ENCODE measurements at regions not wholly inside any gene's neighbourhood (a gene's known extent, or its start where the extent isn't known, plus 50 kb on each side); places are given as distances from the start of the nearest gene placed in this dataset.

DNA sequence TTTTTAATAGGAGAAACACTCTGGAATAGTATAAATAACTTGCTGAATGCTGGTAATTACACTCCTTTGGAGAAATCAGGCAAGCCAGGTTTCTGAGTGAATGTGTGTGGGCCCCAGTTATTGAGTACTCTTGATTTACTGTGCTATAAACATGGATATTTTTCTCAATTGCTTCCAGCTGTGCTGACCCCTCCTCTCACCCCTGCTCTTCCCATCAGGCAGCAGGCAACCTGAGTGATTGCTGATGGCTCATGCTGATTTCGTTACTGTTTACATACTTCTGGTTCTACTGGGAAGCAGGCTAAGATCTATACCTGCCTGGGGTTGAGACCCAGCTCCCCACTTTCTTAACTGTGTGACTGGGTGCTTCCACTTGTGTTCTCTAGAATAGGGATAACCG is 68.5 kb downstream of the DHCR7 start:
- H2AFZ ChIP-seq (ENCODE audit: control insufficient read depth, low read length): no peak overlapping the region
- H3K4me3 ChIP-seq (ENCODE audit: control insufficient read depth in 2 of 3, extremely low read depth in 1 of 3, insufficient read depth in 2 of 3, low read depth in 1 of 3, low read length in 3 of 3): no peak overlapping the region
- FAIRE-seq: no peak
- TF ChIP-seq, protein P1, sequence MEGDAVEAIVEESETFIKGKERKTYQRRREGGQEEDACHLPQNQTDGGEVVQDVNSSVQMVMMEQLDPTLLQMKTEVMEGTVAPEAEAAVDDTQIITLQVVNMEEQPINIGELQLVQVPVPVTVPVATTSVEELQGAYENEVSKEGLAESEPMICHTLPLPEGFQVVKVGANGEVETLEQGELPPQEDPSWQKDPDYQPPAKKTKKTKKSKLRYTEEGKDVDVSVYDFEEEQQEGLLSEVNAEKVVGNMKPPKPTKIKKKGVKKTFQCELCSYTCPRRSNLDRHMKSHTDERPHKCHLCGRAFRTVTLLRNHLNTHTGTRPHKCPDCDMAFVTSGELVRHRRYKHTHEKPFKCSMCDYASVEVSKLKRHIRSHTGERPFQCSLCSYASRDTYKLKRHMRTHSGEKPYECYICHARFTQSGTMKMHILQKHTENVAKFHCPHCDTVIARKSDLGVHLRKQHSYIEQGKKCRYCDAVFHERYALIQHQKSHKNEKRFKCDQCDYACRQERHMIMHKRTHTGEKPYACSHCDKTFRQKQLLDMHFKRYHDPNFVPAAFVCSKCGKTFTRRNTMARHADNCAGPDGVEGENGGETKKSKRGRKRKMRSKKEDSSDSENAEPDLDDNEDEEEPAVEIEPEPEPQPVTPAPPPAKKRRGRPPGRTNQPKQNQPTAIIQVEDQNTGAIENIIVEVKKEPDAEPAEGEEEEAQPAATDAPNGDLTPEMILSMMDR (optimal IDR thresholded peaks at IDR 0.05 in 1 of 3, IDR thresholded peaks at IDR 0.05 in 1 of 3, conservative IDR thresholded peaks at IDR 0.05 in 1 of 3; ENCODE audit: extremely low read depth in 1 of 3, insufficient read depth in 2 of 3, low read length in 3 of 3): no peak
- no peak for TF ChIP-seq EZH2 (IDR thresholded peaks at IDR 0.05; ENCODE audit: low read length)
- H3K79me2 ChIP-seq (ENCODE audit: control insufficient read depth, insufficient read depth, low read length): no peaks in the 10 kb centered on the region
- no peak overlapping the region for H3K9ac ChIP-seq (ENCODE audit: control insufficient read depth, extremely low read depth, insufficient read depth, low read length)
- no peak overlapping the region for H3K4me2 ChIP-seq (ENCODE audit: control insufficient read depth, extremely low read depth, insufficient read depth, low read depth, low read length)
- H3K9me1 ChIP-seq (ENCODE audit: control insufficient read depth, extremely low read depth, insufficient read depth, low read length): no peaks in the 10 kb centered on the region
- no peaks in the 10 kb centered on the region for H3K36me3 ChIP-seq (ENCODE audit: control insufficient read depth in 2 of 2, extremely low read depth in 1 of 2, insufficient read depth in 2 of 2, low read length in 2 of 2)
- no peaks in the 10 kb centered on the region for H3K4me1 ChIP-seq (ENCODE audit: control insufficient read depth, extremely low read depth, insufficient read depth, low read length)
- H4K20me1 ChIP-seq (ENCODE audit: control insufficient read depth, extremely low read depth, insufficient read depth, low read length): no peaks in the 10 kb centered on the region
- no peaks in the 10 kb centered on the region for H3K27me3 ChIP-seq (ENCODE audit: control insufficient read depth, extremely low read depth, insufficient read depth, low read length)
- no peaks in the 10 kb centered on the region for H3K9me3 ChIP-seq (ENCODE audit: control insufficient read depth, low read depth, low read length)
- no peak for DNase-seq (ENCODE audit: low read depth, low spot score)
- dilution Hi-C loops (cut with MboI; ENCODE audit: extremely low pct_ligation_motif_present, low sequenced_read_pairs): no loop called here
- no peak overlapping the region for H3K27ac ChIP-seq (ENCODE audit: control insufficient read depth, insufficient read depth, low read length)

DNA sequence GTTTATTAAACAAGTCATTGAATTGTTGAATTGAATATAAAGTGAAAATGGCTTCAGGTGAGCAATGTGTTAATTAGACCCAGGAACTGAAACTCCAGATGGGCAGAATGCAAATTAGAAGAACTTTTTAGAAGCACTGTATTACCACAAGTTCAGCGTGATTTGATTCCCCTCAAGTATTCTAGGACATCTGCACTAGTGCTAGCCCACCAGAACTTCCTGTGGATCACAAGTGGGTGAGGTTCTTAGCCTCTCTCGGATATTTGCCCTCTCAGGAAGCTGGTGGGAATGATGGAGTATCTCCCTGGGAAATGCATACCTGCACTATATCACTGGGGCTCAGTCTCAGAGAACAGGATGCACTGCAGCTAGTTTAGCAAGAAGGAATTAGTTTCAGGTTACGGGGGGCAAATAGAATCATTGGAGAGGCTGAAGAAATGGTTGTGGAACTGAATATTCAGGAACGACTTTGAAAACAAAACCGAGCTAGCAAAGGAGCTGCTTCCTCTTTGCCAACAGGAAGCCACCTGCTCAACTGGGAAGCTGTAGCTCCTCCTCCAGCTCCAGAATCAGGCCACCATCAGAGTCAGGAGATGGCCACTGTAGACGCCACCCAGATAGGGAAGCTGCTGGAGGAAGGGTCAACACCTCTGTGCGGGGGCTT is 74.3 kb downstream of the DHCR7 start:
- Histone ChIP-seq H3K27me3 (ENCODE audit: control insufficient read depth, extremely low read depth, insufficient read depth, low read length) (no peaks in the 10 kb centered on the region), H2AFZ (ENCODE audit: control insufficient read depth, low read length) (no peak overlapping the region), H3K27ac (ENCODE audit: control insufficient read depth, insufficient read depth, low read length) (no peak overlapping the region), H3K4me1 (ENCODE audit: control insufficient read depth, extremely low read depth, insufficient read depth, low read length) (no peaks in the 10 kb centered on the region), H3K4me3 (ENCODE audit: control insufficient read depth in 2 of 3, extremely low read depth in 1 of 3, insufficient read depth in 2 of 3, low read depth in 1 of 3, low read length in 3 of 3) (no peak overlapping the region), H3K9me1 (ENCODE audit: control insufficient read depth, extremely low read depth, insufficient read depth, low read length) (no peaks in the 10 kb centered on the region), H3K9ac (ENCODE audit: control insufficient read depth, extremely low read depth, insufficient read depth, low read length) (no peak overlapping the region), H4K20me1 (ENCODE audit: control insufficient read depth, extremely low read depth, insufficient read depth, low read length) (no peaks in the 10 kb centered on the region), H3K36me3 (ENCODE audit: control insufficient read depth in 2 of 2, extremely low read depth in 1 of 2, insufficient read depth in 2 of 2, low read length in 2 of 2) (no peaks in the 10 kb centered on the region), H3K9me3 (ENCODE audit: control insufficient read depth, low read depth, low read length) (no peaks in the 10 kb centered on the region), H3K4me2 (ENCODE audit: control insufficient read depth, extremely low read depth, insufficient read depth, low read depth, low read length) (no peak overlapping the region), H3K79me2 (ENCODE audit: control insufficient read depth, insufficient read depth, low read length) (no peaks in the 10 kb centered on the region)
- FAIRE-seq (no peak), DNase-seq (ENCODE audit: low read depth, low spot score) (no peak)
- TF ChIP-seq, protein P1 (optimal IDR thresholded peaks at IDR 0.05 in 1 of 3, IDR thresholded peaks at IDR 0.05 in 1 of 3, conservative IDR thresholded peaks at IDR 0.05 in 1 of 3; ENCODE audit: extremely low read depth in 1 of 3, insufficient read depth in 2 of 3, low read length in 3 of 3): no peak
- no peak for TF ChIP-seq EZH2 (IDR thresholded peaks at IDR 0.05; ENCODE audit: low read length)
- dilution Hi-C loops (cut with MboI; ENCODE audit: extremely low pct_ligation_motif_present, low sequenced_read_pairs): no loop called here
